ENCODE measurements at regions not wholly inside any gene's neighbourhood (a gene's known extent, or its start where the extent isn't known, plus 50 kb on each side); places are given as distances from the start of the nearest gene placed in this dataset.
A peak's percentile ranks its signal among the peaks of the same experiment; 100 is the strongest.

GRCh38 chr1:243950166-243950565 is 100.1 kb upstream of the AKT3 start (continued):
- TF ChIP-seq REST (IDR thresholded peaks at IDR 0.05; ENCODE audit: low read depth, low read length) (0 out of 2 replicates have a peak, but pooled peaks have one; percentile 21), RFX5 (IDR thresholded peaks at IDR 0.05; ENCODE audit: low read length) (no peak), MXI1 (IDR thresholded peaks at IDR 0.05; ENCODE audit: low read depth, low read length) (no peak), GABPA (IDR thresholded peaks at IDR 0.05; ENCODE audit: low read depth) (no peak), ELF1 (IDR thresholded peaks at IDR 0.05) (no peak), EZH2phosphoT487 (IDR thresholded peaks at IDR 0.05; ENCODE audit: borderline replicate concordance, low read depth) (no peak), USF1 (IDR thresholded peaks at IDR 0.05; ENCODE audit: borderline replicate concordance, low read depth) (no peak), TEAD4 (IDR thresholded peaks at IDR 0.05; ENCODE audit: borderline replicate concordance, insufficient read depth) (peak; percentile 52; the same call in 1 of the 2 replicates), POLR2AphosphoS5 (IDR thresholded peaks at IDR 0.05; ENCODE audit: low read depth, low read length) (peak; percentile 27; the same call in 1 of the 2 replicates), SMC3 (IDR thresholded peaks at IDR 0.05; ENCODE audit: low read depth, low read length) (no peak), MAX (IDR thresholded peaks at IDR 0.05; ENCODE audit: low read depth) (no peak), PBX3 (IDR thresholded peaks at IDR 0.05) (no peak; the same call in 1 of the 2 replicates), TCF12 (IDR thresholded peaks at IDR 0.05) (peak; percentile 65; the same call in 1 of the 2 replicates), EP300 (IDR thresholded peaks at IDR 0.05; ENCODE audit: borderline replicate concordance in 1 of 2, low read depth in 1 of 2, low read length in 1 of 2) (peak in 1 of 2 experiments; percentile 55; a peak in 1 of 4 replicates), ZBTB33 (IDR thresholded peaks at IDR 0.05; ENCODE audit: borderline replicate concordance, low read depth) (no peak), IRF3 (IDR thresholded peaks at IDR 0.05; ENCODE audit: low read depth, low read length) (no peak), NRF1 (IDR thresholded peaks at IDR 0.05; ENCODE audit: low read depth, low read length) (no peak)
